ENCODE measurements at regions not wholly inside any gene's neighbourhood (a gene's known extent, or its start where the extent isn't known, plus 50 kb on each side); places are given as distances from the start of the nearest gene placed in this dataset.

DNA sequence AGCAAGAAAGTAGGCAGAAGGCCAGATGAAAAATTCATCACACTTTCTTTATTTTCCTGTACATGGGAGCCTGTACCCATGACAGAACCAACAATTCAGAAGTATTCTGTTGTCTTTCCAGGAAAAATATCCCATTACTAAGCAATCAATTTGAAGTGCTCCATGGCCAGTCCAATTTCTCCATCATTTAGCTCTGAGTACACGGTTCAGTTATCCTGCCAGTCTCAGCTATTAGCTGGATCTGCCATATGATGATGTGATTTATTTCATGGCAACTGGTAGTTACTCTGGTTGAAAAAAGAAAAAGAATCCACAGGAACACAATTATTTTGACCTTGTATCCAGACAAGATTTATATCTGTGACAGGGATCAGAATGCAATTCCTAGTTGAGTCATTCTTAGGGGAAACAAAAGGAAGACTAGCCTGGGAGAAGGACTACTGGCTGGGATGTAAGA is 70.6 kb upstream of the GORAB start:
- H3K9me3 Mint-ChIP-seq, result peaks cover 17% of the 10 kb centered on the region
- no peak overlapping the region for H3K4me3 ChIP-seq
- H3K27ac Mint-ChIP-seq, result no peak overlapping the region
- H3K4me3 Mint-ChIP-seq, result no peak overlapping the region
- H3K9ac ChIP-seq, result no peak overlapping the region
- H4K20me1 ChIP-seq (ENCODE audit: low read depth), result no peaks in the 10 kb centered on the region
- TF ChIP-seq EZH2phosphoT487 (IDR thresholded peaks at IDR 0.05) (no peak), EZH2 (IDR thresholded peaks at IDR 0.05) (no peak)
- TF ChIP-seq, protein P1, sequence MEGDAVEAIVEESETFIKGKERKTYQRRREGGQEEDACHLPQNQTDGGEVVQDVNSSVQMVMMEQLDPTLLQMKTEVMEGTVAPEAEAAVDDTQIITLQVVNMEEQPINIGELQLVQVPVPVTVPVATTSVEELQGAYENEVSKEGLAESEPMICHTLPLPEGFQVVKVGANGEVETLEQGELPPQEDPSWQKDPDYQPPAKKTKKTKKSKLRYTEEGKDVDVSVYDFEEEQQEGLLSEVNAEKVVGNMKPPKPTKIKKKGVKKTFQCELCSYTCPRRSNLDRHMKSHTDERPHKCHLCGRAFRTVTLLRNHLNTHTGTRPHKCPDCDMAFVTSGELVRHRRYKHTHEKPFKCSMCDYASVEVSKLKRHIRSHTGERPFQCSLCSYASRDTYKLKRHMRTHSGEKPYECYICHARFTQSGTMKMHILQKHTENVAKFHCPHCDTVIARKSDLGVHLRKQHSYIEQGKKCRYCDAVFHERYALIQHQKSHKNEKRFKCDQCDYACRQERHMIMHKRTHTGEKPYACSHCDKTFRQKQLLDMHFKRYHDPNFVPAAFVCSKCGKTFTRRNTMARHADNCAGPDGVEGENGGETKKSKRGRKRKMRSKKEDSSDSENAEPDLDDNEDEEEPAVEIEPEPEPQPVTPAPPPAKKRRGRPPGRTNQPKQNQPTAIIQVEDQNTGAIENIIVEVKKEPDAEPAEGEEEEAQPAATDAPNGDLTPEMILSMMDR (IDR thresholded peaks at IDR 0.05), result no peak
- H3K9me3 ChIP-seq (ENCODE audit: low read depth), result peaks cover 10% of the 10 kb centered on the region
- H3K4me1 Mint-ChIP-seq, result peaks cover 18% of the 10 kb centered on the region
- no peaks in the 10 kb centered on the region for H3K27me3 Mint-ChIP-seq (ENCODE audit: insufficient read depth, low read depth)
- no peaks in the 10 kb centered on the region for H3K79me2 ChIP-seq (ENCODE audit: low read depth)
- H2AFZ ChIP-seq (replicated peaks), result no peak overlapping the region
- no peaks in the 10 kb centered on the region for H3K4me1 ChIP-seq
- no peaks in the 10 kb centered on the region for H3K27me3 ChIP-seq
- no peaks in the 10 kb centered on the region for H3F3A ChIP-seq (ENCODE audit: low read depth)
- H3K36me3 Mint-ChIP-seq, result peaks cover 2% of the 10 kb centered on the region
- H3K27ac ChIP-seq, result no peak overlapping the region
- no peak for DNase-seq (ENCODE audit: low spot score)
- no peaks in the 10 kb centered on the region for H3K36me3 ChIP-seq
- H3K4me2 ChIP-seq, result no peak overlapping the region

- no peaks in the 10 kb centered on the region for H3K27me3 ChIP-seq
- no peak overlapping the region for H3K27ac Mint-ChIP-seq
- TF ChIP-seq EZH2 (IDR thresholded peaks at IDR 0.05) (no peak), EZH2phosphoT487 (IDR thresholded peaks at IDR 0.05) (no peak)
- TF ChIP-seq, protein P1 (IDR thresholded peaks at IDR 0.05), result no peak
Measured at GRCh38 chr1:170461762-170462384, 70.1 kb upstream of the GORAB start.

GRCh38 chr1:170470121-170470520 is 61.8 kb upstream of the GORAB start:
- DNase-seq (ENCODE audit: low spot score), result no peak
- H3K79me2 ChIP-seq (ENCODE audit: low read depth), result no peaks in the 10 kb centered on the region
- Mint-ChIP-seq H3K9me3 (peaks cover 2% of the 10 kb centered on the region), H3K4me1 (no peaks in the 10 kb centered on the region), H3K4me3 (no peak overlapping the region), H3K27ac (no peak overlapping the region), H3K27me3 (ENCODE audit: insufficient read depth, low read depth) (no peaks in the 10 kb centered on the region), H3K36me3 (peaks cover 2% of the 10 kb centered on the region)
- no peaks in the 10 kb centered on the region for H3K9me3 ChIP-seq (ENCODE audit: low read depth)
- no peaks in the 10 kb centered on the region for H3F3A ChIP-seq (ENCODE audit: low read depth)
- no peak overlapping the region for H3K4me2 ChIP-seq
- H3K27me3 ChIP-seq, result no peaks in the 10 kb centered on the region
- no peak for TF ChIP-seq EZH2 (IDR thresholded peaks at IDR 0.05)
- TF ChIP-seq, protein P1 (IDR thresholded peaks at IDR 0.05), result no peak
- TF ChIP-seq EZH2phosphoT487 (IDR thresholded peaks at IDR 0.05), result no peak
- no peak overlapping the region for H3K4me3 ChIP-seq
- no peaks in the 10 kb centered on the region for H3K36me3 ChIP-seq
- no peak overlapping the region for H3K27ac ChIP-seq
- no peak overlapping the region for H3K9ac ChIP-seq
- no peaks in the 10 kb centered on the region for H3K4me1 ChIP-seq
- no peaks in the 10 kb centered on the region for H4K20me1 ChIP-seq (ENCODE audit: low read depth)
- H2AFZ ChIP-seq (replicated peaks), result no peak overlapping the region

More at GRCh38 chr1:170461762-170462384, 70.1 kb upstream of the GORAB start:
- Histone ChIP-seq H3K9me3 (ENCODE audit: low read depth) (peaks cover 10% of the 10 kb centered on the region), H3F3A (ENCODE audit: low read depth) (no peaks in the 10 kb centered on the region), H3K79me2 (ENCODE audit: low read depth) (no peaks in the 10 kb centered on the region), H3K27ac (no peak overlapping the region), H2AFZ (replicated peaks) (no peak overlapping the region), H3K4me1 (no peaks in the 10 kb centered on the region), H4K20me1 (ENCODE audit: low read depth) (no peaks in the 10 kb centered on the region), H3K4me2 (no peak overlapping the region), H3K36me3 (no peaks in the 10 kb centered on the region), H3K4me3 (no peak overlapping the region), H3K9ac (no peak overlapping the region)
- H3K27me3 Mint-ChIP-seq (ENCODE audit: insufficient read depth, low read depth), result no peaks in the 10 kb centered on the region
- peaks cover 4% of the 10 kb centered on the region for H3K36me3 Mint-ChIP-seq
- peaks cover 19% of the 10 kb centered on the region for H3K9me3 Mint-ChIP-seq
- H3K4me3 Mint-ChIP-seq, result no peak overlapping the region
- H3K4me1 Mint-ChIP-seq, result peaks cover 18% of the 10 kb centered on the region
- DNase-seq (ENCODE audit: low spot score), result no peak
